ENCODE measurements at regions not wholly inside any gene's neighbourhood (a gene's known extent, or its start where the extent isn't known, plus 50 kb on each side); places are given as distances from the start of the nearest gene placed in this dataset.
"Not testable (repeated sequence)": the region's sequence is repeated elsewhere in the genome, so short reads cannot be mapped to it uniquely, and the experiment has no call there.

GRCh38 chr2:234391625-234392024, 105.3 kb downstream of the ARL4C start:
- no peaks in the 10 kb centered on the region for H3K36me3 ChIP-seq (ENCODE audit: control insufficient read depth in 3 of 3, insufficient read depth in 2 of 3, low read depth in 1 of 3, low read length in 3 of 3)
- FAIRE-seq: no peak
- no peak for DNase-seq
- peaks cover 0 to 2% (median 0%) of the 10 kb centered on the region in 3 donors for H3K27me3 ChIP-seq (ENCODE audit: control insufficient read depth in 3 of 3, insufficient read depth in 3 of 3, low read length in 3 of 3)
- H3K4me3 ChIP-seq (ENCODE audit: low read depth in 1 of 3, low read length in 3 of 3): no peak overlapping the region
- 52 to 78% (median 58%) methylated on average over 3 of the region's 3 CpGs for WGBS, 3 donors
- no peak overlapping the region for H3K27ac ChIP-seq (ENCODE audit: low read depth in 1 of 3, low read length in 2 of 3)
- H3K9me3 ChIP-seq (ENCODE audit: control insufficient read depth in 2 of 2, insufficient read depth in 1 of 2, low read depth in 1 of 2, low read length in 1 of 2): no peaks in the 10 kb centered on the region
- H3K4me1 ChIP-seq (ENCODE audit: control insufficient read depth in 3 of 3, insufficient read depth in 2 of 3, low read depth in 1 of 3, low read length in 2 of 3): no peaks in the 10 kb centered on the region

- not testable (repeated sequence) for H3K27ac ChIP-seq (ENCODE audit: low read depth in 1 of 3, low read length in 2 of 3); H3K27me3 ChIP-seq (ENCODE audit: control insufficient read depth in 3 of 3, insufficient read depth in 3 of 3, low read length in 3 of 3); DNase-seq; FAIRE-seq; H3K4me3 ChIP-seq (ENCODE audit: low read depth in 1 of 3, low read length in 3 of 3); H3K9me3 ChIP-seq (ENCODE audit: control insufficient read depth in 2 of 2, insufficient read depth in 1 of 2, low read depth in 1 of 2, low read length in 1 of 2); H3K36me3 ChIP-seq (ENCODE audit: control insufficient read depth in 3 of 3, insufficient read depth in 2 of 3, low read depth in 1 of 3, low read length in 3 of 3); H3K4me1 ChIP-seq (ENCODE audit: control insufficient read depth in 3 of 3, insufficient read depth in 2 of 3, low read depth in 1 of 3, low read length in 2 of 3)
- WGBS, 3 donors: 87 to 92% (median 89%) methylated on average over 3 of the region's 3 CpGs
Observed at GRCh38 chr2:234389661-234390060, 107.2 kb downstream of the ARL4C start.

GRCh38 chr2:234388591-234388990, 108.3 kb downstream of the ARL4C start:
- Histone ChIP-seq H3K4me3 (ENCODE audit: low read depth in 1 of 3, low read length in 3 of 3) (no peak overlapping the region), H3K27ac (ENCODE audit: low read depth in 1 of 3, low read length in 2 of 3) (no peak overlapping the region), H3K27me3 (ENCODE audit: control insufficient read depth in 3 of 3, insufficient read depth in 3 of 3, low read length in 3 of 3) (no peaks in the 10 kb centered on the region), H3K9me3 (ENCODE audit: control insufficient read depth in 2 of 2, insufficient read depth in 1 of 2, low read depth in 1 of 2, low read length in 1 of 2) (no peaks in the 10 kb centered on the region), H3K36me3 (ENCODE audit: control insufficient read depth in 3 of 3, insufficient read depth in 2 of 3, low read depth in 1 of 3, low read length in 3 of 3) (no peaks in the 10 kb centered on the region), H3K4me1 (ENCODE audit: control insufficient read depth in 3 of 3, insufficient read depth in 2 of 3, low read depth in 1 of 3, low read length in 2 of 3) (no peaks in the 10 kb centered on the region)
- FAIRE-seq: no peak
- WGBS, 3 donors: 79 to 93% (median 92%) methylated on average over 5 of the region's 5 CpGs
- DNase-seq: no peak

GRCh38 chr2:234386971-234387370, 109.9 kb downstream of the ARL4C start:
- Histone ChIP-seq H3K27ac (ENCODE audit: low read depth in 1 of 3, low read length in 2 of 3) (no peak overlapping the region), H3K4me3 (ENCODE audit: low read depth in 1 of 3, low read length in 3 of 3) (no peak overlapping the region), H3K4me1 (ENCODE audit: control insufficient read depth in 3 of 3, insufficient read depth in 2 of 3, low read depth in 1 of 3, low read length in 2 of 3) (no peaks in the 10 kb centered on the region), H3K36me3 (ENCODE audit: control insufficient read depth in 3 of 3, insufficient read depth in 2 of 3, low read depth in 1 of 3, low read length in 3 of 3) (no peaks in the 10 kb centered on the region), H3K9me3 (ENCODE audit: control insufficient read depth in 2 of 2, insufficient read depth in 1 of 2, low read depth in 1 of 2, low read length in 1 of 2) (no peaks in the 10 kb centered on the region), H3K27me3 (ENCODE audit: control insufficient read depth in 3 of 3, insufficient read depth in 3 of 3, low read length in 3 of 3) (no peaks in the 10 kb centered on the region)
- 73 to 92% (median 83%) methylated on average over 8 of the region's 8 CpGs for WGBS, 3 donors
- FAIRE-seq: no peak
- DNase-seq: no peak

GRCh38 chr2:234382131-234382530, 114.8 kb downstream of the ARL4C start:
- Histone ChIP-seq H3K27me3 (ENCODE audit: control insufficient read depth in 3 of 3, insufficient read depth in 3 of 3, low read length in 3 of 3) (no peaks in the 10 kb centered on the region), H3K4me3 (ENCODE audit: low read depth in 1 of 3, low read length in 3 of 3) (no peak overlapping the region), H3K9me3 (ENCODE audit: control insufficient read depth in 2 of 2, insufficient read depth in 1 of 2, low read depth in 1 of 2, low read length in 1 of 2) (no peaks in the 10 kb centered on the region), H3K4me1 (ENCODE audit: control insufficient read depth in 3 of 3, insufficient read depth in 2 of 3, low read depth in 1 of 3, low read length in 2 of 3) (no peaks in the 10 kb centered on the region), H3K27ac (ENCODE audit: low read depth in 1 of 3, low read length in 2 of 3) (no peak overlapping the region), H3K36me3 (ENCODE audit: control insufficient read depth in 3 of 3, insufficient read depth in 2 of 3, low read depth in 1 of 3, low read length in 3 of 3) (no peaks in the 10 kb centered on the region)
- FAIRE-seq (no peak), DNase-seq (no peak)

GRCh38 chr2:234378958-234379357, 117.9 kb downstream of the ARL4C start:
- H3K27me3 ChIP-seq (ENCODE audit: control insufficient read depth in 3 of 3, insufficient read depth in 3 of 3, low read length in 3 of 3); H3K36me3 ChIP-seq (ENCODE audit: control insufficient read depth in 3 of 3, insufficient read depth in 2 of 3, low read depth in 1 of 3, low read length in 3 of 3); DNase-seq; H3K4me3 ChIP-seq (ENCODE audit: low read depth in 1 of 3, low read length in 3 of 3); H3K9me3 ChIP-seq (ENCODE audit: control insufficient read depth in 2 of 2, insufficient read depth in 1 of 2, low read depth in 1 of 2, low read length in 1 of 2); FAIRE-seq; H3K4me1 ChIP-seq (ENCODE audit: control insufficient read depth in 3 of 3, insufficient read depth in 2 of 3, low read depth in 1 of 3, low read length in 2 of 3); H3K27ac ChIP-seq (ENCODE audit: low read depth in 1 of 3, low read length in 2 of 3): not testable (repeated sequence)
- WGBS, 3 donors: 80 to 100% (median 84%) methylated on average over 2 of the region's 2 CpGs

- Histone ChIP-seq H3K27me3 (ENCODE audit: control insufficient read depth in 3 of 3, insufficient read depth in 3 of 3, low read length in 3 of 3) (no peaks in the 10 kb centered on the region), H3K4me3 (ENCODE audit: low read depth in 1 of 3, low read length in 3 of 3) (no peak overlapping the region), H3K9me3 (ENCODE audit: control insufficient read depth in 2 of 2, insufficient read depth in 1 of 2, low read depth in 1 of 2, low read length in 1 of 2) (no peaks in the 10 kb centered on the region), H3K36me3 (ENCODE audit: control insufficient read depth in 3 of 3, insufficient read depth in 2 of 3, low read depth in 1 of 3, low read length in 3 of 3) (no peaks in the 10 kb centered on the region), H3K27ac (ENCODE audit: low read depth in 1 of 3, low read length in 2 of 3) (no peak overlapping the region), H3K4me1 (ENCODE audit: control insufficient read depth in 3 of 3, insufficient read depth in 2 of 3, low read depth in 1 of 3, low read length in 2 of 3) (no peaks in the 10 kb centered on the region)
- 71 to 89% (median 88%) methylated on average over 4 of the region's 4 CpGs for WGBS, 3 donors
- DNase-seq (no peak), FAIRE-seq (no peak)
Observed at GRCh38 chr2:234378440-234378839, 118.4 kb downstream of the ARL4C start.

GRCh38 chr2:234377761-234378391, 119.0 kb downstream of the ARL4C start:
- H3K27ac ChIP-seq (ENCODE audit: low read depth in 1 of 3, low read length in 2 of 3): no peak overlapping the region
- 60 to 73% (median 72%) methylated on average over 12 of the region's 12 CpGs for WGBS, 3 donors
- H3K9me3 ChIP-seq (ENCODE audit: control insufficient read depth in 2 of 2, insufficient read depth in 1 of 2, low read depth in 1 of 2, low read length in 1 of 2): no peaks in the 10 kb centered on the region
- no peaks in the 10 kb centered on the region for H3K4me1 ChIP-seq (ENCODE audit: control insufficient read depth in 3 of 3, insufficient read depth in 2 of 3, low read depth in 1 of 3, low read length in 2 of 3)
- DNase-seq: no peak
- no peak overlapping the region for H3K4me3 ChIP-seq (ENCODE audit: low read depth in 1 of 3, low read length in 3 of 3)
- H3K27me3 ChIP-seq (ENCODE audit: control insufficient read depth in 3 of 3, insufficient read depth in 3 of 3, low read length in 3 of 3): no peaks in the 10 kb centered on the region
- no peak for FAIRE-seq
- H3K36me3 ChIP-seq (ENCODE audit: control insufficient read depth in 3 of 3, insufficient read depth in 2 of 3, low read depth in 1 of 3, low read length in 3 of 3): no peaks in the 10 kb centered on the region

GRCh38 chr2:234376229-234376628, 120.7 kb downstream of the ARL4C start:
- Histone ChIP-seq H3K4me1 (ENCODE audit: control insufficient read depth in 3 of 3, insufficient read depth in 2 of 3, low read depth in 1 of 3, low read length in 2 of 3) (no peaks in the 10 kb centered on the region), H3K27ac (ENCODE audit: low read depth in 1 of 3, low read length in 2 of 3) (no peak overlapping the region), H3K9me3 (ENCODE audit: control insufficient read depth in 2 of 2, insufficient read depth in 1 of 2, low read depth in 1 of 2, low read length in 1 of 2) (no peaks in the 10 kb centered on the region), H3K36me3 (ENCODE audit: control insufficient read depth in 3 of 3, insufficient read depth in 2 of 3, low read depth in 1 of 3, low read length in 3 of 3) (no peaks in the 10 kb centered on the region), H3K27me3 (ENCODE audit: control insufficient read depth in 3 of 3, insufficient read depth in 3 of 3, low read length in 3 of 3) (peaks cover 0 to 2% (median 0%) of the 10 kb centered on the region in 3 donors), H3K4me3 (ENCODE audit: low read depth in 1 of 3, low read length in 3 of 3) (no peak overlapping the region)
- DNase-seq (no peak), FAIRE-seq (no peak)
- 58 to 79% (median 64%) methylated on average over 3 of the region's 3 CpGs for WGBS, 3 donors
